ENCODE measurements at regions not wholly inside any gene's neighbourhood (a gene's known extent, or its start where the extent isn't known, plus 50 kb on each side); places are given as distances from the start of the nearest gene placed in this dataset.

DNA sequence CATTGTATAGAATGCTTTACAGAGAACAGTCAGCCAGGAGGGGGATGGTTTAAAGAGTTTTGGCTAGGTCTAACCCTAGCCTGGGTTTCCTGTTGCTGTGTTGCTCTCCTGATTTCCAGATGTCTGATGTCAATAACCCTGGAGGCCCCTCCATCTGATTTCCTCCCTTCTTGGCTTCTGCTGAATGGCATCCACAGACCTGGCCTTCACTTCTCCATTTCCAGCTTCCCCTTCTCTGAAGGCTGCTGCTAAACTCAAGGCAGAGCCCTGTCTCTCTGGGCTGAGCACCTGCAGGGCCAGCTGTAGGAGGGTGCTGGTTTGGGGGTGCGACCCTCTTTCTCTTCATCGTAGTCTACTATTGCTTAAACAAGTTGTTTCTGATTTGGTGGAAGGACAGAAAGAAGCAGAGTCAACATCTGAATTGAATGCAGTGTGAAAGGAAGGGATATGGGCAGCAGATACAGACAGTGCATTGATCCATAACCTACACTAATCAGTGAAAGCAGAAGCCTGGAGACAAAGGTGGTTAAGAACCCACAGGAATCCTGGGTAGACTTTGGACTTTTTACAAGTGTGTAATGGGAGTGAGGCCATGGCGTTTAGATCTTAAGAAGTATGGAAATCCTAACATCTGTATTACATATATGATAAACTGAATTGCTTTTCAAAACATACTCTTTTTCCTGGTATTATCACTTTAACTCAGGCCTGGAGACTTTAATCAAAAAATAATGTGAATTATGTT is 153.6 kb downstream of the HRH4 start:
- Histone ChIP-seq H3K4me1 (ENCODE audit: insufficient read depth, low read length) (no peaks in the 10 kb centered on the region; the same call in 1 of the 2 replicates), H3K79me1 (ENCODE audit: insufficient read depth, low read depth, low read length, poor library complexity, severe bottlenecking) (no peaks in the 10 kb centered on the region), H2BK120ac (ENCODE audit: low read depth, low read length, poor library complexity, severe bottlenecking) (no peak overlapping the region), H3K27ac (ENCODE audit: insufficient read length, low read depth, low read length) (no peak overlapping the region), H4K91ac (ENCODE audit: insufficient read length, low read depth, low read length) (no peak overlapping the region), H3K23ac (ENCODE audit: insufficient read length, low read depth, low read length) (no peak overlapping the region), H2BK15ac (ENCODE audit: low read depth, low read length) (no peak overlapping the region), H4K8ac (replicated peaks; ENCODE audit: insufficient read length, low read depth, low read length) (no peak overlapping the region), H2AFZ (ENCODE audit: low read length) (no peak overlapping the region), H3K14ac (ENCODE audit: insufficient read depth, low read length) (no peak overlapping the region), H4K20me1 (ENCODE audit: control insufficient read depth, insufficient read depth, insufficient read length) (no peaks in the 10 kb centered on the region), H3K23me2 (ENCODE audit: insufficient read length, low read depth, low read length, poor library complexity, severe bottlenecking) (no peaks in the 10 kb centered on the region), H2BK20ac (ENCODE audit: low read depth, low read length, poor library complexity, severe bottlenecking) (no peak overlapping the region), H3K4me2 (ENCODE audit: insufficient read depth, insufficient read length, low read length) (no peak overlapping the region), H3K79me2 (ENCODE audit: insufficient read depth, low read length) (no peaks in the 10 kb centered on the region), H2BK5ac (ENCODE audit: insufficient read length, low read length) (no peak overlapping the region), H3K9me3 (ENCODE audit: control insufficient read depth, low read depth, low read length) (no peaks in the 10 kb centered on the region), H2AK5ac (ENCODE audit: insufficient read length, low read length) (no peak overlapping the region), H4K5ac (ENCODE audit: insufficient read length, low read depth, low read length) (no peak overlapping the region), H3K9ac (ENCODE audit: extremely low read depth, insufficient read length, low read length) (no peak overlapping the region), H2BK12ac (ENCODE audit: insufficient read length, low read depth, low read length) (no peak overlapping the region), H3K56ac (ENCODE audit: insufficient read length, low read depth, low read length) (no peak overlapping the region), H3K27me3 (ENCODE audit: insufficient read depth, low read length) (no peaks in the 10 kb centered on the region), H3K18ac (ENCODE audit: insufficient read length, low read depth, low read length) (no peak overlapping the region), H3K4ac (ENCODE audit: low read depth, low read length) (no peak overlapping the region), H3T11ph (ENCODE audit: low read length) (no peak overlapping the region)
- Mint-ChIP-seq H3K9me3 (peaks cover 0 to 4% of the 10 kb centered on the region in 2 experiments; a peak in 3 of 5 replicates), H3K36me3 (ENCODE audit: insufficient read depth in 1 of 3, low read depth in 3 of 3) (peaks cover 0 to 5% (median 0%) of the 10 kb centered on the region in 3 experiments; a peak in 1 of 7 replicates), H3K27ac (no peak overlapping the region), H3K4me1 (peaks cover 14% of the 10 kb centered on the region in 2 experiments), H3K4me3 (no peak overlapping the region), H3K27me3 (ENCODE audit: low read depth) (no peaks in the 10 kb centered on the region)
- no peak for DNase-seq
- TF ChIP-seq, protein P1, sequence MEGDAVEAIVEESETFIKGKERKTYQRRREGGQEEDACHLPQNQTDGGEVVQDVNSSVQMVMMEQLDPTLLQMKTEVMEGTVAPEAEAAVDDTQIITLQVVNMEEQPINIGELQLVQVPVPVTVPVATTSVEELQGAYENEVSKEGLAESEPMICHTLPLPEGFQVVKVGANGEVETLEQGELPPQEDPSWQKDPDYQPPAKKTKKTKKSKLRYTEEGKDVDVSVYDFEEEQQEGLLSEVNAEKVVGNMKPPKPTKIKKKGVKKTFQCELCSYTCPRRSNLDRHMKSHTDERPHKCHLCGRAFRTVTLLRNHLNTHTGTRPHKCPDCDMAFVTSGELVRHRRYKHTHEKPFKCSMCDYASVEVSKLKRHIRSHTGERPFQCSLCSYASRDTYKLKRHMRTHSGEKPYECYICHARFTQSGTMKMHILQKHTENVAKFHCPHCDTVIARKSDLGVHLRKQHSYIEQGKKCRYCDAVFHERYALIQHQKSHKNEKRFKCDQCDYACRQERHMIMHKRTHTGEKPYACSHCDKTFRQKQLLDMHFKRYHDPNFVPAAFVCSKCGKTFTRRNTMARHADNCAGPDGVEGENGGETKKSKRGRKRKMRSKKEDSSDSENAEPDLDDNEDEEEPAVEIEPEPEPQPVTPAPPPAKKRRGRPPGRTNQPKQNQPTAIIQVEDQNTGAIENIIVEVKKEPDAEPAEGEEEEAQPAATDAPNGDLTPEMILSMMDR (conservative IDR thresholded peaks at IDR 0.05): no peak
- WGBS (ENCODE audit: extremely low coverage, insufficient read length, low lambda C conversion rate): no CpG with 5 or more reads among the region's 3 CpGs
